Loucy (cell line): ENCODE measurements at regions not wholly inside any gene's neighbourhood (a gene's known extent, or its start where the extent isn't known, plus 50 kb on each side); places are given as distances from the start of the nearest gene placed in this dataset.

Source experiments
- H2AFZ ChIP-seq: fragments of 200-600 bp; sonication (generic); 2 replicates; pipeline ENCODE4 v1.6.0; 2016; ENCODE audit warnings: antibody characterized with exemption, mild to moderate bottlenecking, low read length, moderate library complexity
- H3F3A ChIP-seq: fragments of 200-600 bp; 2 replicates; pipeline ENCODE4 v1.6.0; 2016; ENCODE audit warnings: antibody characterized with exemption, low read depth, mild to moderate bottlenecking
- H3K27me3 ChIP-seq: fragments of 200-600 bp; sonication (generic); 2 replicates; pipeline ENCODE4 v1.6.1; 2014; ENCODE audit warnings: low read length, mild to moderate bottlenecking; ENCODE audit not compliant: insufficient read depth, poor library complexity, severe bottlenecking
- H3K36me3 ChIP-seq: fragments of 200-600 bp; sonication (generic); 2 replicates; pipeline ENCODE4 v1.6.1; 2016; ENCODE audit warnings: low read length; ENCODE audit not compliant: insufficient read depth
- H3K4me1 ChIP-seq: fragments of 200-600 bp; sonication (generic); 2 replicates; pipeline ENCODE4 v1.5.1; 2014; ENCODE audit warnings: low read length, mild to moderate bottlenecking; ENCODE audit not compliant: insufficient read depth, poor library complexity, severe bottlenecking
- H3K4me2 ChIP-seq: fragments of 200-600 bp; sonication (generic); 2 replicates; pipeline ENCODE4 v1.6.0; 2014; ENCODE audit warnings: antibody characterized with exemption, low read length, low read depth, mild to moderate bottlenecking; ENCODE audit not compliant: poor library complexity, severe bottlenecking
- H3K4me3 ChIP-seq: fragments of 200-600 bp; sonication (generic); 2 replicates; pipeline ENCODE4 v1.5.1; 2014; ENCODE audit warnings: low read length, mild to moderate bottlenecking, mixed read lengths; ENCODE audit not compliant: poor library complexity, severe bottlenecking
- H3K79me2 ChIP-seq: fragments of 200-600 bp; sonication (generic); 2 replicates; pipeline ENCODE4 v1.6.1; 2014; ENCODE audit warnings: low read length; ENCODE audit not compliant: insufficient read depth
- H3K9ac ChIP-seq: fragments of 200-600 bp; sonication (generic); 2 replicates; pipeline ENCODE4 v1.6.0; 2014; ENCODE audit warnings: mild to moderate bottlenecking, low read depth, low read length, moderate library complexity; ENCODE audit not compliant: poor library complexity, severe bottlenecking
- H3K9me2 ChIP-seq: fragments of 200-600 bp; sonication (generic); replicated peaks from 2 replicates; pipeline ENCODE4 v1.6.1; 2016; ENCODE audit warnings: low read depth, low read length, mixed read lengths
- H3K9me3 ChIP-seq: fragments of 200-600 bp; sonication (generic); 2 replicates; pipeline ENCODE4 v1.6.1; 2014; ENCODE audit warnings: mild to moderate bottlenecking, antibody characterized with exemption, low read length, low read depth; ENCODE audit not compliant: insufficient read depth
- H4K20me1 ChIP-seq: fragments of 200-600 bp; sonication (generic); 2 replicates; pipeline ENCODE4 v1.6.0; 2014; ENCODE audit warnings: antibody characterized with exemption, low read length, mild to moderate bottlenecking; ENCODE audit not compliant: insufficient read depth, poor library complexity, severe bottlenecking
- EZH2phosphoT487 ChIP-seq: fragments of 200-600 bp; IDR thresholded peaks from 2 replicates; pipeline ENCODE4 v1.6.1; 2018; ENCODE audit warnings: antibody characterized with exemption, mild to moderate bottlenecking, moderate library complexity, borderline replicate concordance
- TF ChIP-seq, protein P1 (sequence below): fragments of 200-600 bp; sonication (generic); conservative IDR thresholded peaks from 2 replicates; pipeline ENCODE4 v1.5.1; 2014; ENCODE audit warnings: mild to moderate bottlenecking, antibody characterized with exemption, low read length

DNA sequence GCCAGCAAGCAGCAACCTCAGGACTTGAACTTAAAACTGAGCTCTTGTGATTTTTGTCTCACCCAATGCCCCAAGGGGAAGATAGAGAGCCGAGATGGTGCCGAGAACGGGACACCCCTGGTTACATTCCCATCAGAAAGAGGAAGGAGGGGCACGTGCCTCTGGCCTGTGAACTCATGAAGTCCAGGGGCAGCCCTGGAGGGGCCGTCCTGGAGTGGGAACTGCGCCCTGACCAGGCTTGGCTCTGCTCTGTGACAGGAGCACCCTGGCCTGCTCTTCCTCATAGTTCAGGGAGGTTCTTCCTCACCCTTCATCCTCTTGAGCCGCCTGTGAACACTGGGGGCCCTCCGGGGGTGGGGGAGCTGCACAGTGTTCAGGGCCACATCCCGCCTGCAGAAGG is 130.3 kb upstream of the FOXF1 start:
- Histone ChIP-seq H3F3A (no peaks in the 10 kb centered on the region), H3K9me3 (no peaks in the 10 kb centered on the region), H3K79me2 (no peaks in the 10 kb centered on the region), H3K4me2 (no peak overlapping the region), H3K9me2 (no peaks in the 10 kb centered on the region), H3K27me3 (no peaks in the 10 kb centered on the region), H4K20me1 (no peaks in the 10 kb centered on the region), H3K4me1 (no peaks in the 10 kb centered on the region), H3K9ac (no peak overlapping the region), H3K4me3 (no peak overlapping the region), H3K36me3 (no peaks in the 10 kb centered on the region), H2AFZ (no peak overlapping the region)
- no peak for TF ChIP-seq EZH2phosphoT487
- TF ChIP-seq, protein P1, sequence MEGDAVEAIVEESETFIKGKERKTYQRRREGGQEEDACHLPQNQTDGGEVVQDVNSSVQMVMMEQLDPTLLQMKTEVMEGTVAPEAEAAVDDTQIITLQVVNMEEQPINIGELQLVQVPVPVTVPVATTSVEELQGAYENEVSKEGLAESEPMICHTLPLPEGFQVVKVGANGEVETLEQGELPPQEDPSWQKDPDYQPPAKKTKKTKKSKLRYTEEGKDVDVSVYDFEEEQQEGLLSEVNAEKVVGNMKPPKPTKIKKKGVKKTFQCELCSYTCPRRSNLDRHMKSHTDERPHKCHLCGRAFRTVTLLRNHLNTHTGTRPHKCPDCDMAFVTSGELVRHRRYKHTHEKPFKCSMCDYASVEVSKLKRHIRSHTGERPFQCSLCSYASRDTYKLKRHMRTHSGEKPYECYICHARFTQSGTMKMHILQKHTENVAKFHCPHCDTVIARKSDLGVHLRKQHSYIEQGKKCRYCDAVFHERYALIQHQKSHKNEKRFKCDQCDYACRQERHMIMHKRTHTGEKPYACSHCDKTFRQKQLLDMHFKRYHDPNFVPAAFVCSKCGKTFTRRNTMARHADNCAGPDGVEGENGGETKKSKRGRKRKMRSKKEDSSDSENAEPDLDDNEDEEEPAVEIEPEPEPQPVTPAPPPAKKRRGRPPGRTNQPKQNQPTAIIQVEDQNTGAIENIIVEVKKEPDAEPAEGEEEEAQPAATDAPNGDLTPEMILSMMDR: no peak

DNA sequence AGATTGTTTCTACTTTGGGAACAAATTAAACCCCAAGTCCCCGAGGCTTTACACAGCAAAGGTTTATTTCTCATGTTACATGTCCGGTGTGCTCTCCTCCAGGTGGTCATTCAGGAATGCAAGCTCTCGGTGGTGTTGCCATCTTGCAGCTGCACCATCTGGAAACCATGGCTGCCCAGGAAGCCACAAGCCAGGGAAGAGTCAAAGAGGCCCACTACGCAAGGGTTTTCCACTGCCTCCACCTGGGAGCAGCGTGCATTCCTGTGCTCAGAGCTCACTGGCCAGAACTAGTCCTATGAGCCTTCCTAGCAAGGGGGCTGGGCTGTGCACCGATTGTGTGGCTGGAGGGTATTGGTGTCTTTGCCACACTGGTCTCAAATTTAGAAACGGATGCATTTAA is 128.8 kb upstream of the FOXF1 start:
- Histone ChIP-seq H3K9ac (no peak overlapping the region), H3K27me3 (no peaks in the 10 kb centered on the region), H3K4me3 (no peak overlapping the region), H3K9me2 (no peaks in the 10 kb centered on the region), H3K4me1 (no peaks in the 10 kb centered on the region), H4K20me1 (no peaks in the 10 kb centered on the region), H3K9me3 (no peaks in the 10 kb centered on the region), H2AFZ (no peak overlapping the region), H3K4me2 (no peak overlapping the region), H3F3A (no peaks in the 10 kb centered on the region), H3K36me3 (no peaks in the 10 kb centered on the region), H3K79me2 (no peaks in the 10 kb centered on the region)
- no peak for TF ChIP-seq EZH2phosphoT487
- TF ChIP-seq, protein P1: no peak

- Histone ChIP-seq H3K9me2 (no peaks in the 10 kb centered on the region), H3K4me3 (no peak overlapping the region), H3K9me3 (no peaks in the 10 kb centered on the region), H2AFZ (no peak overlapping the region), H3F3A (no peaks in the 10 kb centered on the region), H3K4me2 (no peak overlapping the region), H3K27me3 (no peaks in the 10 kb centered on the region), H4K20me1 (no peaks in the 10 kb centered on the region), H3K79me2 (no peaks in the 10 kb centered on the region), H3K36me3 (no peaks in the 10 kb centered on the region), H3K9ac (no peak overlapping the region), H3K4me1 (no peaks in the 10 kb centered on the region)
- no peak for TF ChIP-seq EZH2phosphoT487
- TF ChIP-seq, protein P1: no peak
These were observed 128.1 kb upstream of the FOXF1 start for GRCh38 chr16:86382067-86382773.
